ENCODE measurements at regions not wholly inside any gene's neighbourhood (a gene's known extent, or its start where the extent isn't known, plus 50 kb on each side); places are given as distances from the start of the nearest gene placed in this dataset.
"Not testable (repeated sequence)": the region's sequence is repeated elsewhere in the genome, so short reads cannot be mapped to it uniquely, and the experiment has no call there.

- DNase-seq (ENCODE audit: low spot score): no peak
Measured at GRCh38 chr2:226474131-226474530, 325.5 kb downstream of the IRS1 start.

- DNase-seq (ENCODE audit: low spot score): no peak
Measured at GRCh38 chr2:226471987-226472470, 327.6 kb downstream of the IRS1 start.

- no peak for DNase-seq (ENCODE audit: low spot score)
Measured at GRCh38 chr2:226467633-226468032, 332.0 kb downstream of the IRS1 start.

GRCh38 chr2:226467221-226467620 is 332.4 kb downstream of the IRS1 start:
- no peak for DNase-seq (ENCODE audit: low spot score)

GRCh38 chr2:226466589-226466988 is 333.0 kb downstream of the IRS1 start:
- no peak for DNase-seq (ENCODE audit: low spot score)

- no peak for DNase-seq (ENCODE audit: low spot score)
Measured at GRCh38 chr2:226466124-226466523, 333.5 kb downstream of the IRS1 start.

GRCh38 chr2:226464380-226464779 is 335.2 kb downstream of the IRS1 start:
- no peak for DNase-seq (ENCODE audit: low spot score)

- no peak for DNase-seq (ENCODE audit: low spot score)
Measured at GRCh38 chr2:226463154-226463553, 336.5 kb downstream of the IRS1 start.

- no peak for DNase-seq (ENCODE audit: low spot score)
Measured at GRCh38 chr2:226461981-226462380, 337.6 kb downstream of the IRS1 start.

- not testable (repeated sequence) for DNase-seq (ENCODE audit: low spot score)
Measured at GRCh38 chr2:226456144-226456543, 343.5 kb downstream of the IRS1 start.

- DNase-seq (ENCODE audit: low spot score): no peak
Measured at GRCh38 chr2:226452768-226453167, 346.9 kb downstream of the IRS1 start.

GRCh38 chr2:226451486-226451885 is 348.1 kb downstream of the IRS1 start:
- DNase-seq (ENCODE audit: low spot score): no peak

GRCh38 chr2:226450141-226450540 is 349.5 kb downstream of the IRS1 start:
- no peak for DNase-seq (ENCODE audit: low spot score)

- no peak for DNase-seq (ENCODE audit: low spot score)
Measured at GRCh38 chr2:226447338-226448300, 352.0 kb downstream of the IRS1 start.

- DNase-seq (ENCODE audit: low spot score): no peak
Measured at GRCh38 chr2:226446406-226447001, 353.1 kb downstream of the IRS1 start.

GRCh38 chr2:226445216-226445861 is 354.3 kb downstream of the IRS1 start:
- no peak for DNase-seq (ENCODE audit: low spot score)

GRCh38 chr2:226443112-226443511 is 356.5 kb downstream of the IRS1 start:
- DNase-seq (ENCODE audit: low spot score): no peak

- no peak for DNase-seq (ENCODE audit: low spot score)
Measured at GRCh38 chr2:226440127-226440918, 359.3 kb downstream of the IRS1 start.

- DNase-seq (ENCODE audit: low spot score): no peak
Measured at GRCh38 chr2:226439337-226439736, 360.3 kb downstream of the IRS1 start.

- DNase-seq (ENCODE audit: low spot score): no peak
Measured at GRCh38 chr2:226435146-226435545, 364.5 kb downstream of the IRS1 start.

- no peak for DNase-seq (ENCODE audit: low spot score)
Measured at GRCh38 chr2:226434702-226435101, 364.9 kb downstream of the IRS1 start.

All from kidney capillary endothelial cell (primary cell).